GM12891 (cell line): ENCODE measurements at regions not wholly inside any gene's neighbourhood (a gene's known extent, or its start where the extent isn't known, plus 50 kb on each side); places are given as distances from the start of the nearest gene placed in this dataset.

Experiments
- PAX5 ChIP-seq: IDR thresholded peaks from 2 replicates; pipeline ENCODE4 v1.6.1; 2011; ENCODE audit warnings: low read length, moderate library complexity, mild to moderate bottlenecking; ENCODE audit not compliant: insufficient read depth, severe bottlenecking
- POLR2A ChIP-seq: IDR thresholded peaks from 2 replicates; pipeline ENCODE4 v1.6.1; 2011; ENCODE audit warnings: low read depth, low read length, control low read depth
- POLR2AphosphoS5 ChIP-seq: IDR thresholded peaks from 2 replicates; pipeline ENCODE4 v1.6.1; 2011; ENCODE audit warnings: low read depth, low read length, control low read depth
- POU2F2 ChIP-seq: IDR thresholded peaks from 2 replicates; pipeline ENCODE4 v1.6.1; 2011; ENCODE audit warnings: low read depth, mild to moderate bottlenecking, control low read depth, low read length, moderate library complexity
- SPI1 ChIP-seq: IDR thresholded peaks from 2 replicates; pipeline ENCODE4 v1.6.1; 2011; ENCODE audit warnings: low read depth, low read length, control low read depth
- TAF1 ChIP-seq: IDR thresholded peaks from 2 replicates; pipeline ENCODE4 v1.6.1; 2011; ENCODE audit warnings: low read depth, low read length, control low read depth

DNA sequence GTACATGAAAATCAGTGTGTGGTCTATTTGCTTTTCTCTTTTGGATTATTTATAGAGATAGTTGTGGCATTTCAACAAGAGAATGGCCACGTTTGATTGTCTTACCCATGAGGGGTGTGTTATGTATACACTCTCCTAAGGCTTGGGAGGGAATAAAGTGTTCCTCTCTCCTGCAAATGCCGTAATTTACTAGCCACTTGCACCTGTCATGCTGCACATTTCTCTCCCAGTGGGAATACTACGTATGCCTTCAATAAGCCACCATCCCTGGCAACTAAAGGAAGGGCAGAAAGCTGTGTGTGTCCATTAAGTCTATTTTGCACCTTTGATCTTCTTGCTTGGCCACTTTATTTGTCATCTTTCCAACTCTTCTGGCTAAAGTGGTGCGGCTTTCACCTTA, 541.2 kb downstream of the QKI start:
- TF ChIP-seq POLR2A: no peak
- TF ChIP-seq POLR2AphosphoS5: no peak
- TF ChIP-seq POU2F2: no peak
- TF ChIP-seq SPI1: no peak
- no peak for TF ChIP-seq PAX5
- TF ChIP-seq TAF1: no peak
